GM18873 (cell line): ENCODE measurements at regions not wholly inside any gene's neighbourhood (a gene's known extent, or its start where the extent isn't known, plus 50 kb on each side); places are given as distances from the start of the nearest gene placed in this dataset.
"Not testable (repeated sequence)": the region's sequence is repeated elsewhere in the genome, so short reads cannot be mapped to it uniquely, and the experiment has no call there.

Experiments
- ATAC-seq: cut with Tn5 transposase; IDR thresholded peaks from one replicate; pipeline ENCODE4 v1.9.1; 2021; ENCODE audit warnings: mild to moderate bottlenecking, moderate library complexity, moderate number of reproducible peaks; ENCODE audit not compliant: unreplicated experiment, low FRiP score

GRCh38 chr12:90515199-90516175, 439.5 kb downstream of the CCER1 start:
- ATAC-seq: peak; percentile 96

GRCh38 chr12:90514325-90514724, 440.7 kb downstream of the CCER1 start:
- no peak for ATAC-seq

DNA sequence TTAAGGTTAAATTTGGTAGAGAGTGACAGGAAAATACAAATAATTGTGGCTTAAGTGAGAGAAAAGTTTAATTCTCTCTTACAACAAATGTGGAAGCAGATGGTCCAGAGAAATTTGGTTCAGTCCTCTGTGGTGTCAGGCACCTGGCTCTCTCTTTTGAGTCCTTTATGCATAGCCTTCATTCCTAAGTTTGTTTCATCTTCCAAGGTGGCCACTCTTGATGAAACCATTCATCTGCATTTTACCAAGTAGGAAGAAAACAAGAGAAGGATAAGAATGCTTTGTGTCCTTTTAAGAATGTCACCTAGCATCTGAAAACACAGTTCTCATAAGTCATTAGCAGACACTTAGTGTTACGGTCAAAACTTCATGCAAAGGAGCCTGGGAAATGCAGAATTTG, 442.5 kb downstream of the CCER1 start:
- no peak for ATAC-seq

DNA sequence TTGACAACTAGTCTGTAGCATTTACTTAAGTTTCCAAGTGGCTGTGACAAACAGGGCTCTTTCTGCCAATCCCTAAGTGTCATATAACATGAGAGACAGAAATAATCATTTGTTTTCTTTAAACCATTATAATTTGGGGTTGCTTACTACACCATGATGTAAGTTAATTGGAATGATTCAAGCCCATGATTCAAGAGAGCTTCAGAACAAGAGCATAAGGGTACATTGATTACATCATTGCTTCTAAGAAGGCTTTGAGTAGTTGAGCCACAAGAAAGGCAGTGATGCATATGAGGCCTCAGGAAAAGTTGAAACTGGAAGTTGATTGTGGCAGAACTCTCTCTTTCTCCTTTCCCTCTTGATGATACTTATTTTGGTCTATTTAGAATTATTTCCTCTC, 444.0 kb downstream of the CCER1 start:
- no peak for ATAC-seq

GRCh38 chr12:90504806-90505205, 450.2 kb downstream of the CCER1 start:
- no peak for ATAC-seq

DNA sequence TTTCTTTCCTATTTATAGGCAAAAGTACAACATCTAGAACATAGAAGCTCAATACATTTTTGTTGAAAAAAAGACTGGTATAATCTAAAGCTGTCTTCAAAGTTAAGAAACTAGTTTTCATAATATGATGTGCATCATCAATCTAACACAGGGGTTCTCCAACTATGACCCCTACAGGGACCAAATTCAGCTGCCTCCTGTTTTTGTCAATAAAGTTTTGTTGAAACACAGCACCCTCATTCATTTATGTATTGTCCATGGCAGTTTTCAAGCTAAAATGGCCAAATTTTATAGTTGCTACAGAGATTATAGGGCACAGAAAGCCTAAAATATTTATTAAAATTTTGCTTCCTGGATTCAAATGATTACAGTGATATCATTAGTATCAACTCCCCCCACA, 452.9 kb downstream of the CCER1 start:
- no peak for ATAC-seq

- no peak for ATAC-seq
Observed at GRCh38 chr12:90501412-90501811, 453.6 kb downstream of the CCER1 start.

DNA sequence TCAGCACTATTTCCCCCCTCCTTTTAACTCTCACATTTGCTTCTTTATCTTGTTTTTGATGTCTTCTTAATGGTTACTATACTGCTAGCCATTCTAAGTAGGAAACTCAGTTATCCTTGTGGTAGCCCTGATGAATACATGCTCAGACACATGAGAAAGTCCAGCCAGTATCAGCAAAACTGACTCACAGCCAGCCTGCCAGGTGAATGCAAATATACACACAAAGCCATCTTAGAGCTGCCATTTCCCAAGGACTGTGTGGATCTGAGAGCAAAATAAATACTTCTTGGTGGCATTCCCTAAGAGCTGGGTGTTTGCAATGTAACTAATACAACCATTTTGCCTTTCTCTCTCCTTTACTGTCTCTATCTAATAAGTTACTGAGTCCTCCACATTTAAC, 455.2 kb downstream of the CCER1 start:
- ATAC-seq: no peak

DNA sequence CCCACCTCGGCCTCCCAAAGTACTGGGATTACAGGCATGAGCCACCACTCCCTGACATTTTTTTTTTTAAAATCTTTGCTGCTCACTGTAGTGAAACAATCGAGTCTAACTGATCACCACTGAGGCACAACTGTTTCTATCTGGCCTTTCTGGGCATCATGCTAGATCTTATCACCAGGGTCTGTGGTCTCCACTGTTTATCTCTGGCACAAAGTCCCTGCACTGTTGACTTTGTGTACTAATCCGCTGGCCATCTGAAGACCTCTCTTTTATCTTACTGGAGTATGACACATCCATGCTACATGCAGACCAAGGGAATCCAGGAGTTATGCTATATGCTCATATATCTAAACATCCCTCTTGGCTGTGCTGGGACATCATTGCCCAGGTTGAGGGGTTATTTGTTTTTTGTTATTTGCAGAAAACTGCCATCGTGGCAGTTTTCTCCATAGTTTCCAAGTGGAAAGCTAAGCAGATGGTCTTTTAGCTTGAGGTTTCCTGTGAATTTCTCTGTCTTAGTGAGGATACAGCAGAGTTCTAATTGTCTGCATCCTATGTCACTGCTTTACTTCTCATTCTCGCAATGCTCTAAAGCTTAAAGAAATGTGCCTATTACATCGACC, 456.9 kb downstream of the CCER1 start:
- no peak for ATAC-seq

DNA sequence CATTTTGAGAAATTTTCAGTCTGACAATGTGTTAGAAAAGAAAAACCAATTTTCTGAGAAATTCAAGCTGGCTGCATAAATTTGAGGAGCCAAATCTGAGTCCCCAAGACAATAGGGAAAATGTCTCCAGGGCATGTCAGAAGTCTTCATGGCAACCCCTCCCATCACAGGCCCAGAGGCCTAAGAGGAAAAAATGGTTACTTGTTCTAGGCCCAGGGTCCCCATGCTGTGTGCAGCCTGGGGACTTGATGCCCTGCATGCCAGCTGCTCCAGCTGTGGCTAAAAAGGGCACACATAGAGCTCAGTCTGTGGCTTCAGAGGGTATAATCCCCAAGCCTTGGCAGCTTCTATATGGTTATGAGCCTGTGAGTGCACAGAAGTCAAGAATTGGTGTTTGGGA, 464.6 kb downstream of the CCER1 start:
- ATAC-seq: no peak

DNA sequence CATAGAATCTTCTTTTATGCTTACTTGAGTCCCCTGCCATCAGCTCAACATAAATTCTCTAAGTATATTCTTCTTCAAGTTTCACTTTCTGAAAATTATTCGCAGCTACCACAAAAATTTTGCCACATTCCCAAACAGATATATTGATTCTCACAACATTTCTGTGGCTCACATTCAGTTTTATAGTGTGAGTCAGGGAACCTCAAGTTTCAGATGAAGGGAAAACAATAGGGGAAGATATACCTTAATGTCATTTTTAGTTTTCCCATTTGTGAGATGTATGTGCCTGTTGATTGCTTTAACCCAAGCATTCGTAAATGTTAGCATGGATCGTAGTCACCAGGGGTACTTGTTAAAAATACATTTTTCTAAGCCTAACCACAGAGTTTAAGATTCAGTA, 465.8 kb downstream of the CCER1 start:
- ATAC-seq: no peak

DNA sequence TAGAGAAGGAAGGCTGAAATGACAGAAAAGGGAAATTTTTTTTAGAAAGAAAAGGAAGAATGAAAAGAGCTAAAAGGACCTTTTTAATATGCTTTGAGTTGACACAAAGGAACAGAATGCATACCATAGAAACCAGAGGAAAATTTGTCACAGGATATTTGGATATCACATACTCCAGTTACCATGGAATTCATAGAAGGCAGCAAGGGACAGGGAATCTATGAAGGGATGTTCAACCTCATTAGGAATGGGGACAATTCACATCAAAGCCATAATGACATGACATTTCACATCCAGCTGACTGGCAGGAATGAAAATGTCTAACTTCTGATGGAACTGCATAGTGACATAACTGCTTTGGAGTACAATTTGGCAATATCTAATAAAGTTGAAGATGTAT, 469.4 kb downstream of the CCER1 start:
- no peak for ATAC-seq

DNA sequence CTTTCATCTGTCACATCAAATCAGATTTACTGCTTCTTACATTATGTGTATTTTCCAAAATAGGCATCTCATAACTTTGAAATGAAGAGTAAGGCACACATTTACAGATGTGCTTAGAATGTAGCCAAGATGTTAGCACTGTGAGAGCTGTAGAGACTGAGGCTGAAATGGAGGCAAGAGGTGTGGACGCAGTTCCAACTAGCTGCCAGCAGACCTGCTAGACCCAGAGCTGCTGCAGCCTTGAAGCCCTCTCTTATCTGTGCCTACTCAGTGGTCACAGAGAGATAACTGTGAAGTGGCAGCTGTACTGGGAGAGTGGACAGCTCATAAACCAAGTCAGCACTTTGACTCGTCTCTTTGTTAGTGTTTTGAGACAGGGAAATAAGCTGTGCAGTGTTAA, 470.9 kb downstream of the CCER1 start:
- ATAC-seq: no peak

DNA sequence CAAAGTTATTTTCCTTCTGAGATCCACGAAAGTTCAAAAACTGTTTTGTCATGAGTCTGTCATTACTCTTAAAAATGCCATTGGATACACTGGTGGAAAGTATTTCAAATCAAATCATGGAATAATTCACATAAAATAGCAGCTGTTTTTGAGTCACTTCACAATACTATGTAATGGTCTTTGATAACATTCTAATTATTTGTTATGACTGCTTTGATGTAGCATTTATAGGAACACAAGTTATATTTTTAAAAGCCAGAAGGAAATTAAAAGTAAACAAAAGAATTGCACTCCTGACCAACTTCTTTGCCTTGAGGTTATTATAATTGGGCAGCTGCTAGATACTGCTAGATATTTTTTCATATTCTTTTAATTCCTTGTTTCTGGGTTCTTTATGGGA, 473.2 kb downstream of the CCER1 start:
- no peak for ATAC-seq

DNA sequence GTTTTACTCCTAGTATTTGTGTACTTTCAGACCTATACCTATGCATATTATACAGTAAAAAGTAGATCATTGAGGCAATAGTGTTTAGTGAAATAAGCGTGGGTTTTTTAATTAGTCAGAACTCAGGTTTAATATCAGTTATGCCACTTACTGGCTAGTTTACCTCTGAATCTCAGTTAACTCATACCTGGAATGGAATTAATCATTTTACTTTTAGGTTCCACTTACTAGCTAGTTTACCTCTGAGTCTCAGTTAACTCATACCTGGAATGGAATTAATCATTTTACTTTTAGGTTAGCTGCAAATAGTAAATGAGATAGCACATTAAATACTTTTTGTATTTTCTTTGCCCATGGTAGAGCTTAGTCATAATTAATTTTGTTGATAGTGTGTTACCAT, 475.7 kb downstream of the CCER1 start:
- ATAC-seq: no peak

DNA sequence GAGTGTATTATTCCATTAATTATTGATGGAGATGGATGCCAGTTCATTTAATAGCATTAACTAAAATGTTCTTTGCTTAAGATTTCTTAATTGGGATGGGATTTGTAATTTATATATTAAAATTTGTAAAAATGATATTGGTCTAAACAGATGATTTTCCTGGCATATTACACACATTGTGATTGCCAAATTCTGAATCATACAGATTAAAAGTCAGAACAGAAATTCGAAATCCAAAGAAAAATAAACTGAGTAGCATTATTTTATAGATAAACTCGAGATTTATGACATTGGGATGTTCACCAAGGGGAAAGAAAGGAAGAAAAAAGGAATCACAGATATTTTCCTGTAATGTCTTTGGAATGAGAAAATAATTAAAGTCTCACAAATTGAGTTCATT, 481.1 kb downstream of the CCER1 start:
- ATAC-seq: no peak

GRCh38 chr12:90460681-90461080, 494.3 kb downstream of the CCER1 start:
- no peak for ATAC-seq

DNA sequence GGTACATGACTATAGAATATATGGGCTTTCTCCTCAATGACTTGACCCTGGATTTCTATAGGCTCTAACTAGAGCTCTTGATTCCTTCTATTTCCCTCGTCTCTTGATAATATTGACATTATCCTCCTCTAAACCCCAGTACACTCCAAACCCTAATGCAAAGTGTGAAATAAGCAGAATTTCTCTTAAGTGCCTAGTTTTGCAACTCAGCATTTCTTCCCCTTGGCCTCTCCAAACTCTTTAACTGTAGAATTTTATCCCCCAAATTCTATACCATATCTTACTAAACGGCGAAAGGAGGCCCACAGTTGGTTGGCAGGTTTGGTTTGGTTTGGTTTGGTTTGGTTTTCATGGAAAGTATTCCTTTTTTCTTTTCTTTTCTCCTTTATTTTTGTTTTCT, 498.7 kb downstream of the CCER1 start:
- no peak for ATAC-seq

GRCh38 chr12:90455756-90456155, 499.2 kb downstream of the CCER1 start:
- ATAC-seq: no peak

DNA sequence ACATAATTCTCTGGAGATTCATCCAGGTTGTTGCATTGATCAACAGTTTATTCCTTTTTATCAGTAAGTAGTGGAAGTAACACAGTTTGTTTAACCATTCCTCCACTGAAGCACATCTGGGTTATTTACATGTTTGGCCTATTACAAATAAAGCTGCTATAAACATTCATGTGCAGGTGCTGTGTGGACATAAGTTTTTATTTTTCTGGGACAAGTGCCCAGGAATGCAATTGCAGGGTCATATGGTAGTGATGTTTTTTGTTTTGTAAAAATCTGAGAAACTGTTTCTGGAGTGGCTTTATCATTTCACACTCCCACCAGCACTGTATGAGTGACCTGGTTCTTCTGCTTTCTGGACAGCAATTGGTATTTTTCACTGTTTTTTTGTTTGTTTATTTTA, 505.4 kb downstream of the CCER1 start:
- ATAC-seq: no peak

DNA sequence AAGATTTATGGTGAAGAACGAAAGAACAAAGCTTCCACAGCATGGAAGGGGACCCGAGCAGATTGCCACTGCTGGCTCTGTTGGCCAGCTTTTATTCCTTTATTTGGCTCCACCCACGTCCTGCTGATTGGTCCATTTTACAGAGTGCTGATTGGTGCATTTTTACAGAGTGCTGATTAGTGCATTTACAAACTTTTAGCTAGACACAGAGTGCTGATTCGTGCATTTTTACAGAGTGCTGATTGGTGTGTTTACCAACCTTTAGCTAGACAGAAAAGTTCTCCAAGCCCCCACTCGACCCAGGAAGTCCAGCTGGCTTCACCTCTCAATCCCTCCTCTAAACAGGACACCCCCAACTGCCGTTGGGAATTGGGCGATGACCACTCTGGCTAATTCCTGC, 511.5 kb downstream of the CCER1 start:
- ATAC-seq: not testable (repeated sequence)

GRCh38 chr12:90441431-90441830, 513.5 kb downstream of the CCER1 start:
- ATAC-seq: no peak
